H1 (cell line): ENCODE measurements at regions not wholly inside any gene's neighbourhood (a gene's known extent, or its start where the extent isn't known, plus 50 kb on each side); places are given as distances from the start of the nearest gene placed in this dataset.

Experiments
- CTCF ChIA-PET: fragments of 300-600 bp; sonication (Branson Sonifier 250); formaldehyde crosslinking; loops from one replicate; lab custom pipeline; 2021; ENCODE audit not compliant: partially characterized antibody; lab: Charles Lee
- POLR2A ChIA-PET: fragments of 300-600 bp; sonication (Branson Sonifier 250); formaldehyde crosslinking; loops from one replicate; lab custom pipeline; 2021; ENCODE audit warnings: inconsistent platforms; ENCODE audit not compliant: partially characterized antibody; lab: Charles Lee
- DNase-seq, 2 experiments: peaks; one replicate each; pipeline versions ENCODE4 v3.0.0 to v3.0.0-alpha.2; 2010 to 2022; ENCODE audit warnings: low spot score in 2 of 2, low read depth in 1 of 2, mixed read lengths in 1 of 2
- FAIRE-seq: peaks from 2 replicates; lab custom pipeline; 2011; peaks lifted over from hg19 to GRCh38; lab: Jason Lieb, UNC
- H2AFZ ChIP-seq: 2 replicates; pipeline ENCODE4 v1.8.1; 2012; ENCODE audit warnings: low read length, inconsistent platforms
- H2AK5ac ChIP-seq: 2 replicates; pipeline ENCODE4 v1.6.1; 2013; ENCODE audit warnings: low read depth, low read length
- H2BK120ac ChIP-seq: replicated peaks from 2 replicates; pipeline ENCODE3; 2013; ENCODE audit warnings: low read depth, low read length, inconsistent platforms
- H2BK12ac ChIP-seq: 2 replicates; pipeline ENCODE4 v1.6.1; 2013; ENCODE audit warnings: low read depth, low read length
- H2BK15ac ChIP-seq: 2 replicates; pipeline ENCODE4 v1.6.1; 2013; ENCODE audit warnings: low read length
- H2BK20ac ChIP-seq: 2 replicates; pipeline ENCODE4 v1.6.1; 2013; ENCODE audit warnings: low read length
- H2BK5ac ChIP-seq: 2 replicates; pipeline ENCODE4 v1.6.1; 2013; ENCODE audit warnings: low read depth, low read length
- H3K14ac ChIP-seq: 2 replicates; pipeline ENCODE4 v1.6.1; 2013; ENCODE audit warnings: inconsistent platforms; ENCODE audit not compliant: insufficient read length
- H3K18ac ChIP-seq: 2 replicates; pipeline ENCODE4 v1.6.1; 2013; ENCODE audit warnings: low read length; ENCODE audit errors: extremely low read depth
- H3K23ac ChIP-seq: 2 replicates; pipeline ENCODE4 v1.6.1; 2013; ENCODE audit warnings: inconsistent platforms; ENCODE audit not compliant: insufficient read length
- H3K23me2 ChIP-seq: 2 replicates; pipeline ENCODE4 v1.6.1; 2013; ENCODE audit warnings: low read depth, low read length
- H3K27ac ChIP-seq: 2 replicates; pipeline ENCODE4 v1.6.1; 2011; ENCODE audit warnings: low read depth, low read length, inconsistent platforms
- H3K27me3 ChIP-seq, 4 experiments: replicated peaks in 1 of 4; 1 replicate in 1 of 4; 2 replicates in 3 of 4; pipeline versions ENCODE4 v1.6.1 to v1.8.1; 2011 to 2013; ENCODE audit warnings: low read length in 3 of 4, mild to moderate bottlenecking in 3 of 4, inconsistent platforms in 2 of 4, mixed read lengths in 2 of 4, moderate library complexity in 1 of 4; ENCODE audit not compliant: control insufficient read depth in 3 of 4, insufficient read depth in 3 of 4; ENCODE audit errors: extremely low read depth in 1 of 4
- H3K36me3 ChIP-seq, 4 experiments: 2 replicates each; pipeline versions ENCODE4 v1.6.1 to v1.8.1; 2011 to 2013; ENCODE audit warnings: mild to moderate bottlenecking in 4 of 4, low read length in 3 of 4, moderate library complexity in 2 of 4, control low read depth in 1 of 4, inconsistent platforms in 1 of 4; ENCODE audit not compliant: insufficient read depth in 4 of 4, control insufficient read depth in 2 of 4
- H3K4ac ChIP-seq: replicated peaks from 2 replicates; pipeline ENCODE3; 2013; ENCODE audit warnings: low read length, low read depth, mixed read lengths, inconsistent platforms; ENCODE audit not compliant: insufficient read length
- H3K4me1 ChIP-seq, 4 experiments: replicated peaks in 1 of 4; 1 replicate in 1 of 4; 2 replicates in 3 of 4; pipeline versions ENCODE4 v1.6.1 to v1.8.1; 2011 to 2013; ENCODE audit warnings: low read length in 3 of 4, inconsistent platforms in 2 of 4, mixed read lengths in 1 of 4; ENCODE audit not compliant: insufficient read depth in 4 of 4, control insufficient read depth in 3 of 4
- H3K4me2 ChIP-seq, 2 experiments: 2 replicates each; pipeline versions ENCODE4 v1.6.1 to v1.8.1; 2011 to 2013; ENCODE audit warnings: low read depth in 2 of 2, low read length in 2 of 2, control low read depth in 1 of 2, inconsistent platforms in 1 of 2, mild to moderate bottlenecking in 1 of 2; ENCODE audit not compliant: insufficient read depth in 1 of 2
- H3K4me3 ChIP-seq, 4 experiments: fragments of 200-600, 300-600 bp in 1 of 4; sonication (generic), shearing (Covaris generic), sonication (Bioruptor Twin) in 1 of 4; 2 replicates each; pipeline versions ENCODE4 v1.5.1 to v1.8.1; 2011 to 2016; ENCODE audit warnings: low read length in 4 of 4, low read depth in 3 of 4, control low read depth in 2 of 4, inconsistent platforms in 2 of 4, mild to moderate bottlenecking in 2 of 4, mixed read lengths in 1 of 4, moderate library complexity in 1 of 4; ENCODE audit not compliant: insufficient read depth in 2 of 4; ENCODE audit errors: extremely low read depth in 1 of 4
- H3K56ac ChIP-seq: replicated peaks from 2 replicates; pipeline ENCODE3; 2013; ENCODE audit warnings: low read depth, mild to moderate bottlenecking, mixed read lengths, low read length, inconsistent platforms; ENCODE audit not compliant: insufficient read length
- H3K79me1 ChIP-seq: 2 replicates; pipeline ENCODE4 v1.6.1; 2013; ENCODE audit warnings: low read depth, low read length, control low read depth
- H3K79me2 ChIP-seq, 2 experiments: 2 replicates each; pipeline versions ENCODE4 v1.6.1 to v1.8.1; 2012 to 2013; ENCODE audit warnings: low read length in 2 of 2, mild to moderate bottlenecking in 2 of 2, inconsistent platforms in 1 of 2; ENCODE audit not compliant: insufficient read depth in 2 of 2, control insufficient read depth in 1 of 2
- H3K9ac ChIP-seq, 4 experiments: replicated peaks in 1 of 4; 1 replicate in 1 of 4; 2 replicates in 3 of 4; pipeline versions ENCODE4 v1.6.1 to v1.8.1; 2011 to 2013; ENCODE audit warnings: low read depth in 3 of 4, low read length in 3 of 4, control low read depth in 2 of 4, mild to moderate bottlenecking in 2 of 4, moderate library complexity in 2 of 4, inconsistent platforms in 1 of 4; ENCODE audit errors: extremely low read depth in 1 of 4
- H3K9me3 ChIP-seq, 2 experiments: 2 replicates each; pipeline versions ENCODE4 v1.6.1 to v1.8.1; 2012 to 2013; ENCODE audit warnings: mild to moderate bottlenecking in 2 of 2, moderate library complexity in 2 of 2, control low read depth in 1 of 2, inconsistent platforms in 1 of 2, low read depth in 1 of 2, low read length in 1 of 2, mixed read lengths in 1 of 2; ENCODE audit not compliant: insufficient read depth in 2 of 2
- H4K20me1 ChIP-seq, 2 experiments: replicated peaks in 1 of 2; 2 replicates each; pipeline versions ENCODE3 to v1.8.1; 2011 to 2013; ENCODE audit warnings: inconsistent platforms in 2 of 2, low read length in 2 of 2, mild to moderate bottlenecking in 1 of 2; ENCODE audit not compliant: insufficient read depth in 2 of 2, control insufficient read depth in 1 of 2
- H4K5ac ChIP-seq: 2 replicates; pipeline ENCODE4 v1.6.1; 2013; ENCODE audit warnings: low read length, low read depth, mixed read lengths, inconsistent platforms; ENCODE audit not compliant: insufficient read length
- H4K8ac ChIP-seq: 2 replicates; pipeline ENCODE4 v1.8.0; 2013; ENCODE audit warnings: mild to moderate bottlenecking, moderate library complexity, low read length, inconsistent platforms; ENCODE audit not compliant: insufficient read depth; ENCODE audit errors: extremely low read depth
- H4K91ac ChIP-seq: replicated peaks from 2 replicates; pipeline ENCODE3; 2013; ENCODE audit warnings: low read length, mixed read lengths, inconsistent platforms; ENCODE audit not compliant: insufficient read length
- CHD2 ChIP-seq: IDR thresholded peaks from 2 replicates; pipeline ENCODE4 v1.6.1; 2012; ENCODE audit warnings: low read length, improper control_type of control experiment
- CTBP2 ChIP-seq: IDR thresholded peaks from 2 replicates; pipeline ENCODE4 v1.7.0; 2011; ENCODE audit warnings: borderline replicate concordance, mild to moderate bottlenecking, moderate library complexity, mixed read lengths, low read length; ENCODE audit not compliant: insufficient read depth, insufficient read length
- GTF2F1 ChIP-seq: IDR thresholded peaks from 2 replicates; pipeline ENCODE4 v1.6.1; 2012; ENCODE audit warnings: low read depth, low read length, improper control_type of control experiment, borderline replicate concordance
- MAFK ChIP-seq: IDR thresholded peaks from 2 replicates; pipeline ENCODE4 v1.6.1; 2012; ENCODE audit warnings: low read depth, mild to moderate bottlenecking, improper control_type of control experiment, low read length
- NRF1 ChIP-seq: IDR thresholded peaks from 2 replicates; pipeline ENCODE4 v1.6.1; 2011; ENCODE audit warnings: mild to moderate bottlenecking, low read depth, low read length, improper control_type of control experiment
- PHF8 ChIP-seq: fragments of 200-600 bp; sonication (generic); conservative IDR thresholded peaks from 2 replicates; pipeline ENCODE4 v1.7.1; 2012; ENCODE audit warnings: low read depth, mild to moderate bottlenecking, inconsistent platforms, low read length, moderate library complexity
- POLR2AphosphoS5 ChIP-seq: IDR thresholded peaks from 2 replicates; pipeline ENCODE4 v1.6.1; 2011; ENCODE audit warnings: low read depth, low read length
- SAP30 ChIP-seq: fragments of 300-600 bp; sonication (generic); IDR thresholded peaks from 2 replicates; pipeline ENCODE4 v1.7.1; 2012; ENCODE audit warnings: low read length, moderate library complexity, mild to moderate bottlenecking, inconsistent platforms; ENCODE audit not compliant: insufficient read depth, insufficient replicate concordance
- SIN3A ChIP-seq, 2 experiments: IDR thresholded peaks in 1 of 2; conservative IDR thresholded peaks in 1 of 2; 2 replicates each; pipeline ENCODE4 v1.6.1; 2011 to 2012; ENCODE audit warnings: low read length in 2 of 2, improper control_type of control experiment in 1 of 2, low read depth in 1 of 2, mild to moderate bottlenecking in 1 of 2
- SP2 ChIP-seq: IDR thresholded peaks from 2 replicates; pipeline ENCODE4 v1.6.1; 2012; ENCODE audit warnings: mild to moderate bottlenecking, low read length, inconsistent platforms
- SUZ12 ChIP-seq: fragments of 200-600 bp; sonication (generic); IDR thresholded peaks from 2 replicates; pipeline ENCODE4 v1.6.1; 2012; ENCODE audit warnings: mild to moderate bottlenecking, inconsistent platforms, low read length, moderate library complexity, mixed read lengths
- ZNF274 ChIP-seq: IDR thresholded peaks from 2 replicates; pipeline ENCODE4 v1.7.0; 2012; ENCODE audit warnings: low read length, borderline replicate concordance; ENCODE audit errors: extremely low read depth
- TF ChIP-seq, protein P1 (sequence below), 3 experiments: IDR thresholded peaks; 1 replicate in 2 of 3; 2 replicates in 1 of 3; pipeline versions ENCODE4 v1.5.1 to v1.6.1; 2011; ENCODE audit warnings: low read length in 3 of 3, mild to moderate bottlenecking in 3 of 3, inconsistent platforms in 2 of 3, low read depth in 1 of 3, moderate library complexity in 1 of 3; ENCODE audit not compliant: insufficient read depth in 1 of 3; ENCODE audit errors: control extremely low read depth in 1 of 3

DNA sequence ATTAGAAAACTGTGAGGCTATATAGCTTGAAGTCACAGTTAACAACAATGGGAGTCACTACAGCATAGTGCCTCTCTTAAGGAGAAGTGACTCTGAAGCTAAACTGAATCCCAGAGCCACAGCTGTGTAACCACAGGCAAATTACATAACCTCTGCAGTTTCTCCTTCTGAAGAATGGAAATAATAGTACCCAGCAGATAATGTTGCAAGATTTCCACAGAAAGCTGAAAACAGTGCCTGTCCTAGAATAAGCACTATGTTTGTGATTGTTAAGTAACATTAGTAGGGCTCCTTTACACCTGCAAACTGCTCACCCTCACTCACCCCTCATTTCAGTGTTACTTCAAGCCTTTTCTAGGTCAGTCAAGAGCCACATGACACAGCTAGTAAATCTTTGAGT lies 886.7 kb downstream of the PLA2G4A start:
- H4K20me1 ChIP-seq = no peaks in the 10 kb centered on the region
- no peak overlapping the region for H2BK5ac ChIP-seq
- no peak overlapping the region for H2BK120ac ChIP-seq
- no peaks in the 10 kb centered on the region for H3K79me2 ChIP-seq
- FAIRE-seq = no peak
- no peaks in the 10 kb centered on the region for H3K36me3 ChIP-seq
- POLR2A ChIA-PET = no interaction called here
- H4K91ac ChIP-seq = no peak overlapping the region
- H3K9me3 ChIP-seq = no peaks in the 10 kb centered on the region
- CTCF ChIA-PET = interaction anchor here (0.9 kb wide), 1 partner anchor 11 kb away, joined by 3 read pairs; no protein-coding TSS in a partner anchor
- H3K14ac ChIP-seq = no peak overlapping the region
- no peak overlapping the region; the same call in 1 of the 2 replicates for H2AFZ ChIP-seq
- no peak overlapping the region for H3K23ac ChIP-seq
- H3K27me3 ChIP-seq = no peaks in the 10 kb centered on the region
- H2AK5ac ChIP-seq = no peak overlapping the region
- H2BK15ac ChIP-seq = no peak overlapping the region
- H3K23me2 ChIP-seq = no peaks in the 10 kb centered on the region
- H3K4me2 ChIP-seq = no peak overlapping the region
- no peak overlapping the region for H3K4me3 ChIP-seq
- TF ChIP-seq CTBP2 (no peak), SUZ12 (no peak), SIN3A (conservative IDR thresholded peaks at IDR 0.05 in 1 of 2, IDR thresholded peaks at IDR 0.05 in 1 of 2; ENCODE audit: low read depth in 1 of 2, low read length in 2 of 2) (no peak), ZNF274 (no peak), MAFK (no peak), NRF1 (no peak), GTF2F1 (no peak), POLR2AphosphoS5 (no peak), SAP30 (no peak), PHF8 (no peak), CHD2 (no peak), SP2 (no peak)
- TF ChIP-seq, protein P1, sequence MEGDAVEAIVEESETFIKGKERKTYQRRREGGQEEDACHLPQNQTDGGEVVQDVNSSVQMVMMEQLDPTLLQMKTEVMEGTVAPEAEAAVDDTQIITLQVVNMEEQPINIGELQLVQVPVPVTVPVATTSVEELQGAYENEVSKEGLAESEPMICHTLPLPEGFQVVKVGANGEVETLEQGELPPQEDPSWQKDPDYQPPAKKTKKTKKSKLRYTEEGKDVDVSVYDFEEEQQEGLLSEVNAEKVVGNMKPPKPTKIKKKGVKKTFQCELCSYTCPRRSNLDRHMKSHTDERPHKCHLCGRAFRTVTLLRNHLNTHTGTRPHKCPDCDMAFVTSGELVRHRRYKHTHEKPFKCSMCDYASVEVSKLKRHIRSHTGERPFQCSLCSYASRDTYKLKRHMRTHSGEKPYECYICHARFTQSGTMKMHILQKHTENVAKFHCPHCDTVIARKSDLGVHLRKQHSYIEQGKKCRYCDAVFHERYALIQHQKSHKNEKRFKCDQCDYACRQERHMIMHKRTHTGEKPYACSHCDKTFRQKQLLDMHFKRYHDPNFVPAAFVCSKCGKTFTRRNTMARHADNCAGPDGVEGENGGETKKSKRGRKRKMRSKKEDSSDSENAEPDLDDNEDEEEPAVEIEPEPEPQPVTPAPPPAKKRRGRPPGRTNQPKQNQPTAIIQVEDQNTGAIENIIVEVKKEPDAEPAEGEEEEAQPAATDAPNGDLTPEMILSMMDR (IDR thresholded peaks at IDR 0.05; ENCODE audit: control extremely low read depth in 1 of 3, insufficient read depth in 1 of 3, low read depth in 1 of 3, low read length in 3 of 3) = no peak
- 0 out of 2 replicates have a peak overlapping the region, but pooled peaks have one; percentile 26 for H2BK20ac ChIP-seq
- no peak overlapping the region for H3K4ac ChIP-seq
- no peak overlapping the region for H3K27ac ChIP-seq
- no peak for DNase-seq
- no peak overlapping the region for H3K18ac ChIP-seq
- no peaks in the 10 kb centered on the region for H3K79me1 ChIP-seq
- H4K5ac ChIP-seq = no peak overlapping the region
- H3K9ac ChIP-seq = no peak overlapping the region
- no peak overlapping the region for H3K56ac ChIP-seq
- H2BK12ac ChIP-seq = no peak overlapping the region
- H4K8ac ChIP-seq = no peak overlapping the region
- no peaks in the 10 kb centered on the region for H3K4me1 ChIP-seq
